PC-9 (cell line): ENCODE measurements at regions not wholly inside any gene's neighbourhood (a gene's known extent, or its start where the extent isn't known, plus 50 kb on each side); places are given as distances from the start of the nearest gene placed in this dataset.

Experiments used
- EZH2 ChIP-seq: fragments of 200-600 bp; sonication (generic); IDR thresholded peaks from 2 replicates; pipeline ENCODE4 v1.8.0; 2017; ENCODE audit warnings: antibody characterized with exemption, low read depth
- TF ChIP-seq, protein P1 (sequence below): fragments of 200-600 bp; sonication (generic); conservative IDR thresholded peaks from 2 replicates; pipeline ENCODE4 v1.6.1; 2017; ENCODE audit warnings: mixed run types, antibody characterized with exemption, mild to moderate bottlenecking, moderate library complexity

DNA sequence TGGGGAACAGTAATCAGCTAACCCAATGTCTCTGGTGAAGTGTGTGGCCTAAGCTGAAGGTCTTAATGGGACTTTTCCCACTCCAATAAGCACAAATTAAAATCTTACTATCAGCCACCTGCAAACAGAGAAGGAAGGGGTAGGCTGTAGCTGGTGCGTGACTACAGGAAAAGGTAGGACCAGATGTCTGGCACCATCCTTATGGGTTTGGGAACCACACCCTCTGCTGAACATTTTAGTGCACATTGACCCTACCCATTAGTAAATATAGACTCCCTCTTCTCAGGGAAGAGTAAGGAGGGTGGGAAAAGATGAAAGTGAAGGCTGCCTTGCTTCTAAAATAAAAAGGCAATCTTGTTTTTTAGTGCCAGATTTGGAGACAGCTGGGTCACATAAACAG lies 602.8 kb downstream of the FAT4 start:
- TF ChIP-seq, protein P1, sequence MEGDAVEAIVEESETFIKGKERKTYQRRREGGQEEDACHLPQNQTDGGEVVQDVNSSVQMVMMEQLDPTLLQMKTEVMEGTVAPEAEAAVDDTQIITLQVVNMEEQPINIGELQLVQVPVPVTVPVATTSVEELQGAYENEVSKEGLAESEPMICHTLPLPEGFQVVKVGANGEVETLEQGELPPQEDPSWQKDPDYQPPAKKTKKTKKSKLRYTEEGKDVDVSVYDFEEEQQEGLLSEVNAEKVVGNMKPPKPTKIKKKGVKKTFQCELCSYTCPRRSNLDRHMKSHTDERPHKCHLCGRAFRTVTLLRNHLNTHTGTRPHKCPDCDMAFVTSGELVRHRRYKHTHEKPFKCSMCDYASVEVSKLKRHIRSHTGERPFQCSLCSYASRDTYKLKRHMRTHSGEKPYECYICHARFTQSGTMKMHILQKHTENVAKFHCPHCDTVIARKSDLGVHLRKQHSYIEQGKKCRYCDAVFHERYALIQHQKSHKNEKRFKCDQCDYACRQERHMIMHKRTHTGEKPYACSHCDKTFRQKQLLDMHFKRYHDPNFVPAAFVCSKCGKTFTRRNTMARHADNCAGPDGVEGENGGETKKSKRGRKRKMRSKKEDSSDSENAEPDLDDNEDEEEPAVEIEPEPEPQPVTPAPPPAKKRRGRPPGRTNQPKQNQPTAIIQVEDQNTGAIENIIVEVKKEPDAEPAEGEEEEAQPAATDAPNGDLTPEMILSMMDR = no peak
- no peak for TF ChIP-seq EZH2
